ENCODE measurements at regions not wholly inside any gene's neighbourhood (a gene's known extent, or its start where the extent isn't known, plus 50 kb on each side); places are given as distances from the start of the nearest gene placed in this dataset.

GRCh38 chr13:33686772-33687480 lies 131.0 kb upstream of the RFC3 start:
- Histone ChIP-seq H3K27ac (ENCODE audit: low read depth in 1 of 2, low read length in 2 of 2) (no peak overlapping the region), H3K27me3 (ENCODE audit: control insufficient read depth in 4 of 4, insufficient read depth in 4 of 4, low read length in 3 of 4) (no peaks in the 10 kb centered on the region), H3K9me3 (ENCODE audit: control insufficient read depth in 4 of 4, low read length in 3 of 4) (no peaks in the 10 kb centered on the region), H3K4me1 (ENCODE audit: control insufficient read depth in 4 of 4, insufficient read depth in 4 of 4, low read length in 3 of 4) (no peaks in the 10 kb centered on the region), H3K9ac (ENCODE audit: low read depth in 1 of 2, low read length in 2 of 2) (no peak overlapping the region), H3K36me3 (ENCODE audit: control insufficient read depth in 4 of 4, insufficient read depth in 3 of 4, low read depth in 1 of 4, low read length in 3 of 4) (no peaks in the 10 kb centered on the region), H3K4me3 (ENCODE audit: low read depth in 1 of 3, low read length in 3 of 3) (no peak overlapping the region)
- 79% methylated on average over 7 of the region's 7 CpGs for WGBS
- TF ChIP-seq ZBTB33 (IDR thresholded peaks at IDR 0.05) (no peak), NR2F2 (IDR thresholded peaks at IDR 0.05) (no peak), RAD21 (IDR thresholded peaks at IDR 0.05) (no peak), YY1 (IDR thresholded peaks at IDR 0.05) (no peak), RXRA (IDR thresholded peaks at IDR 0.05) (no peak), HNF4G (IDR thresholded peaks at IDR 0.05) (no peak), TAF1 (conservative IDR thresholded peaks at IDR 0.05) (no peak), HNF4A (conservative IDR thresholded peaks at IDR 0.05) (no peak), REST (IDR thresholded peaks at IDR 0.05) (no peak), EGR1 (IDR thresholded peaks at IDR 0.05; ENCODE audit: low read depth in 2 of 2) (no peak), FOXA2 (IDR thresholded peaks at IDR 0.05) (no peak), GABPA (IDR thresholded peaks at IDR 0.05 in 1 of 2, conservative IDR thresholded peaks at IDR 0.05 in 1 of 2) (no peak)
- no peak for DNase-seq (ENCODE audit: low spot score)

- H3K4me1 ChIP-seq (ENCODE audit: control insufficient read depth in 4 of 4, insufficient read depth in 4 of 4, low read length in 3 of 4), result no peaks in the 10 kb centered on the region
- H3K9me3 ChIP-seq (ENCODE audit: control insufficient read depth in 4 of 4, low read length in 3 of 4), result no peaks in the 10 kb centered on the region
- TF ChIP-seq MAX (IDR thresholded peaks at IDR 0.05), result no peak
- TF ChIP-seq RXRA (IDR thresholded peaks at IDR 0.05), result no peak
- no peak for TF ChIP-seq FOXA2 (IDR thresholded peaks at IDR 0.05)
- no peak for TF ChIP-seq EGR1 (IDR thresholded peaks at IDR 0.05; ENCODE audit: low read depth in 2 of 2)
- no peak for TF ChIP-seq RAD21 (IDR thresholded peaks at IDR 0.05)
- TF ChIP-seq FOXA1 (IDR thresholded peaks at IDR 0.05), result no peak
- TF ChIP-seq HNF4A (conservative IDR thresholded peaks at IDR 0.05), result no peak
- TF ChIP-seq NR2F2 (IDR thresholded peaks at IDR 0.05), result no peak
- TF ChIP-seq SP1 (IDR thresholded peaks at IDR 0.05), result no peak
- TF ChIP-seq YY1 (IDR thresholded peaks at IDR 0.05), result no peak
- no peak for TF ChIP-seq REST (IDR thresholded peaks at IDR 0.05)
- no peak for DNase-seq (ENCODE audit: low spot score)
- H3K9ac ChIP-seq (ENCODE audit: low read depth in 1 of 2, low read length in 2 of 2), result no peak overlapping the region
- no peaks in the 10 kb centered on the region for H3K36me3 ChIP-seq (ENCODE audit: control insufficient read depth in 4 of 4, insufficient read depth in 3 of 4, low read depth in 1 of 4, low read length in 3 of 4)
- H3K27ac ChIP-seq (ENCODE audit: low read depth in 1 of 2, low read length in 2 of 2), result no peak overlapping the region
- WGBS, result 95% methylated on average over 10 of the region's 10 CpGs
- H3K27me3 ChIP-seq (ENCODE audit: control insufficient read depth in 4 of 4, insufficient read depth in 4 of 4, low read length in 3 of 4), result no peaks in the 10 kb centered on the region
- no peak overlapping the region for H3K4me3 ChIP-seq (ENCODE audit: low read depth in 1 of 3, low read length in 3 of 3)
Observed at GRCh38 chr13:33690354-33690753, 127.6 kb upstream of the RFC3 start.
